Loucy (cell line): ENCODE measurements at regions not wholly inside any gene's neighbourhood (a gene's known extent, or its start where the extent isn't known, plus 50 kb on each side); places are given as distances from the start of the nearest gene placed in this dataset.

Experiments
- H2AFZ ChIP-seq: fragments of 200-600 bp; sonication (generic); 2 replicates; pipeline ENCODE4 v1.6.0; 2016; ENCODE audit warnings: antibody characterized with exemption, mild to moderate bottlenecking, low read length, moderate library complexity
- H3F3A ChIP-seq: fragments of 200-600 bp; 2 replicates; pipeline ENCODE4 v1.6.0; 2016; ENCODE audit warnings: antibody characterized with exemption, low read depth, mild to moderate bottlenecking
- H3K27me3 ChIP-seq: fragments of 200-600 bp; sonication (generic); 2 replicates; pipeline ENCODE4 v1.6.1; 2014; ENCODE audit warnings: low read length, mild to moderate bottlenecking; ENCODE audit not compliant: insufficient read depth, poor library complexity, severe bottlenecking
- H3K36me3 ChIP-seq: fragments of 200-600 bp; sonication (generic); 2 replicates; pipeline ENCODE4 v1.6.1; 2016; ENCODE audit warnings: low read length; ENCODE audit not compliant: insufficient read depth
- H3K4me1 ChIP-seq: fragments of 200-600 bp; sonication (generic); 2 replicates; pipeline ENCODE4 v1.5.1; 2014; ENCODE audit warnings: low read length, mild to moderate bottlenecking; ENCODE audit not compliant: insufficient read depth, poor library complexity, severe bottlenecking
- H3K4me2 ChIP-seq: fragments of 200-600 bp; sonication (generic); 2 replicates; pipeline ENCODE4 v1.6.0; 2014; ENCODE audit warnings: antibody characterized with exemption, low read length, low read depth, mild to moderate bottlenecking; ENCODE audit not compliant: poor library complexity, severe bottlenecking
- H3K4me3 ChIP-seq: fragments of 200-600 bp; sonication (generic); 2 replicates; pipeline ENCODE4 v1.5.1; 2014; ENCODE audit warnings: low read length, mild to moderate bottlenecking, mixed read lengths; ENCODE audit not compliant: poor library complexity, severe bottlenecking
- H3K79me2 ChIP-seq: fragments of 200-600 bp; sonication (generic); 2 replicates; pipeline ENCODE4 v1.6.1; 2014; ENCODE audit warnings: low read length; ENCODE audit not compliant: insufficient read depth
- H3K9ac ChIP-seq: fragments of 200-600 bp; sonication (generic); 2 replicates; pipeline ENCODE4 v1.6.0; 2014; ENCODE audit warnings: mild to moderate bottlenecking, low read depth, low read length, moderate library complexity; ENCODE audit not compliant: poor library complexity, severe bottlenecking
- H3K9me2 ChIP-seq: fragments of 200-600 bp; sonication (generic); replicated peaks from 2 replicates; pipeline ENCODE4 v1.6.1; 2016; ENCODE audit warnings: low read depth, low read length, mixed read lengths
- H3K9me3 ChIP-seq: fragments of 200-600 bp; sonication (generic); 2 replicates; pipeline ENCODE4 v1.6.1; 2014; ENCODE audit warnings: mild to moderate bottlenecking, antibody characterized with exemption, low read length, low read depth; ENCODE audit not compliant: insufficient read depth
- H4K20me1 ChIP-seq: fragments of 200-600 bp; sonication (generic); 2 replicates; pipeline ENCODE4 v1.6.0; 2014; ENCODE audit warnings: antibody characterized with exemption, low read length, mild to moderate bottlenecking; ENCODE audit not compliant: insufficient read depth, poor library complexity, severe bottlenecking
- EZH2phosphoT487 ChIP-seq: fragments of 200-600 bp; IDR thresholded peaks from 2 replicates; pipeline ENCODE4 v1.6.1; 2018; ENCODE audit warnings: antibody characterized with exemption, mild to moderate bottlenecking, moderate library complexity, borderline replicate concordance
- TF ChIP-seq, protein P1 (sequence below): fragments of 200-600 bp; sonication (generic); conservative IDR thresholded peaks from 2 replicates; pipeline ENCODE4 v1.5.1; 2014; ENCODE audit warnings: mild to moderate bottlenecking, antibody characterized with exemption, low read length

DNA sequence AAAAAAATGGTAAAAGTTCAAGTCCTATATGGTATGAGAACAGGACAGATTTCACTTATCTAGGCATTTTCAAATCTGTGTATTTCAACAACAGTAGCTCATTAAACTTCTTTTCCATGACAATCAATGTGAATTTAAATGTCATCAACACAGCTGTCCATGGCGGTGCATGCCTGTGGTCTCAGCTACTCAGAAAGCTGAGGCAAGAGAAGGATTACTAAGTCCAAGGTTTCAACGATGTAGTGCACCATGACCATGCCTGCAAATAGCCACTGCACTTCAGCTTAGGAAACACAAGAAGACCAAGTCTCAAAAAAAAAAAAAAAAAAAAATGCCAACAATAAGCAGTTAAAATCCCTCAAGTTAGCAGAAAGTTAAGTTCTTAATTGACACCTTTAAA is 214.6 kb downstream of the C12orf50 start:
- H3K9ac ChIP-seq: no peak overlapping the region
- H3K27me3 ChIP-seq: no peaks in the 10 kb centered on the region
- TF ChIP-seq EZH2phosphoT487: no peak
- TF ChIP-seq, protein P1, sequence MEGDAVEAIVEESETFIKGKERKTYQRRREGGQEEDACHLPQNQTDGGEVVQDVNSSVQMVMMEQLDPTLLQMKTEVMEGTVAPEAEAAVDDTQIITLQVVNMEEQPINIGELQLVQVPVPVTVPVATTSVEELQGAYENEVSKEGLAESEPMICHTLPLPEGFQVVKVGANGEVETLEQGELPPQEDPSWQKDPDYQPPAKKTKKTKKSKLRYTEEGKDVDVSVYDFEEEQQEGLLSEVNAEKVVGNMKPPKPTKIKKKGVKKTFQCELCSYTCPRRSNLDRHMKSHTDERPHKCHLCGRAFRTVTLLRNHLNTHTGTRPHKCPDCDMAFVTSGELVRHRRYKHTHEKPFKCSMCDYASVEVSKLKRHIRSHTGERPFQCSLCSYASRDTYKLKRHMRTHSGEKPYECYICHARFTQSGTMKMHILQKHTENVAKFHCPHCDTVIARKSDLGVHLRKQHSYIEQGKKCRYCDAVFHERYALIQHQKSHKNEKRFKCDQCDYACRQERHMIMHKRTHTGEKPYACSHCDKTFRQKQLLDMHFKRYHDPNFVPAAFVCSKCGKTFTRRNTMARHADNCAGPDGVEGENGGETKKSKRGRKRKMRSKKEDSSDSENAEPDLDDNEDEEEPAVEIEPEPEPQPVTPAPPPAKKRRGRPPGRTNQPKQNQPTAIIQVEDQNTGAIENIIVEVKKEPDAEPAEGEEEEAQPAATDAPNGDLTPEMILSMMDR: no peak
- H3K9me3 ChIP-seq: no peaks in the 10 kb centered on the region
- no peaks in the 10 kb centered on the region for H4K20me1 ChIP-seq
- H3K4me1 ChIP-seq: no peaks in the 10 kb centered on the region
- H2AFZ ChIP-seq: no peak overlapping the region
- H3K4me3 ChIP-seq: no peak overlapping the region
- H3K4me2 ChIP-seq: no peak overlapping the region
- no peaks in the 10 kb centered on the region for H3K79me2 ChIP-seq
- no peaks in the 10 kb centered on the region for H3F3A ChIP-seq
- H3K36me3 ChIP-seq: no peaks in the 10 kb centered on the region
- no peaks in the 10 kb centered on the region for H3K9me2 ChIP-seq

DNA sequence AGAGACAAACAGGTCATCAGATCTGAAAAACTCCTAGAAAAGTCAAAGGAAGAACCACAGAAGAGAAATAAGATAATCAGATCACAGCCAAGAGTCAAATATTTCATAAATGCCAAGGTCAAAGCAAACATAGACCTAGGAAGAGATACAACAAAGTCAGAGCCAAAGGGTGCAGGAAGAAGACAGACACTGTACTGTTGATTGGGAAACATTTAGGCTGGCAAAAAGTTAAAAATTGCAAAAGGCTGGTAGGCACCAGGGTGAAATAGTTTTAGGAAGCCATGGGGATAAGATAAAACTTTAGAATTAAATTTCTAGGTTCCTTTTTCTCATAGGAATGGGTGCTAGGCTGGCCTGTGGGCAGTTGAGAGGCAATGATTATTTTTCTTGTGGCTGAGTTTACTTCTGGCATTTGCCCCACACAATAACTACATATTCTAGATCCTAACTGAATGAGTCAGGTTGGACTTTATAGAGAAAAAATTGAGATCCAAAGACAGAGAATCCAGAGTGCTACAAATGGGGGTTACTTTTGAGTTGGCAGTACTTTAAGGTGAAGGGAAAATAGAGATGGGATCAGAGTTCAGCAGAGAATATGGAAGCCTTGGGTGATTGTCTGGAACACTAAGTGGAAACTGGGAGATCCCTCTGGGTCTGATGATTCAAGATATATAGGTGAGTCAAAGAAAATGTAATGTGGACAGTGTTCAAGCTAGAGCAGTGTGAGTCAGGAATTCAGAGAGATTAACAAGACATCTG is 215.5 kb downstream of the C12orf50 start:
- Histone ChIP-seq H3K9ac (no peak overlapping the region), H3K27me3 (no peaks in the 10 kb centered on the region), H2AFZ (no peak overlapping the region), H3K79me2 (no peaks in the 10 kb centered on the region), H3K9me2 (no peaks in the 10 kb centered on the region), H3K4me1 (no peaks in the 10 kb centered on the region), H3K4me3 (no peak overlapping the region), H3K4me2 (no peak overlapping the region), H3F3A (no peaks in the 10 kb centered on the region), H3K36me3 (no peaks in the 10 kb centered on the region), H3K9me3 (no peaks in the 10 kb centered on the region), H4K20me1 (no peaks in the 10 kb centered on the region)
- no peak for TF ChIP-seq EZH2phosphoT487

DNA sequence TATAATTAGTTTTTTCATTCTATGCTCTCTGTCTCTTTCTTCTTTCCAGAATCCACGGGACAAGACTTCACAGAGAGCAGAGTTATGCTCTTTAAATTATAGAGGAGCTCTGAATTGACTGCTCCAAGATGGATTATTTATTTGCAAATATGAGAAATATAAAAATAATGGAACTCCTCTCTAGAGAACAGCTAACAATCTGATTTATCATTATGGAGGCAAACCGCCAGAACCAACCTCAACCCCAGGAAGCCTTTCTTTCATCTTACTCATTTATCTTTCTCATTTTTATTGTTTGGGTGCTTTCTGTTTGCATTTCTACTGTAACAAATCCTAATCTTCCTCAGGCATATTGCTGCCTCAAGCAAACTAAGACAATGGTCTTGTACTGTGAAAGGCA is 216.5 kb downstream of the C12orf50 start:
- Histone ChIP-seq H3K79me2 (no peaks in the 10 kb centered on the region), H3K9me2 (no peaks in the 10 kb centered on the region), H3K4me2 (no peak overlapping the region), H3K36me3 (no peaks in the 10 kb centered on the region), H3K27me3 (no peaks in the 10 kb centered on the region), H4K20me1 (no peaks in the 10 kb centered on the region), H3K4me1 (no peaks in the 10 kb centered on the region), H3K4me3 (no peak overlapping the region), H3K9ac (no peak overlapping the region), H2AFZ (no peak overlapping the region), H3F3A (no peaks in the 10 kb centered on the region), H3K9me3 (no peaks in the 10 kb centered on the region)
- TF ChIP-seq, protein P1: no peak
- TF ChIP-seq EZH2phosphoT487: no peak

DNA sequence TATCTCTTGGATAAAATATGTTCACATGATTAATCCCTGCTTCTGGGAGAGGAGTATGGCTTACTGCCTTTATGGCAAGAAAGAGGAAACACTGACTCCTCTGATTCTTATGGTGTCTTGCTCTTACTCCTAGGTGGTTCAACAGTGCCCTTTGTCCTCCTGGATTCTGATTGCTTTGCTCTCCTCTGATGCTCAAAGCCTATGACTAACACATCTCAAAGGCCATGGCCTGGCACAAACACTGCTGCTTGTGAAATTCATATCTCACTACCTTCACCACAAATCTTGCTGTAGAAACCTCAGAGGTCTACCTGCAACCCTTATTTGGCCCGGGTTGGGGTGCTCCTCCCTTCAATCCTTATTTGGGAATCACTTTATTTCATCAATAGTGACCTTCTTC is 217.2 kb downstream of the C12orf50 start:
- no peaks in the 10 kb centered on the region for H3K9me3 ChIP-seq
- H3K4me2 ChIP-seq: no peak overlapping the region
- no peak for TF ChIP-seq EZH2phosphoT487
- TF ChIP-seq, protein P1: no peak
- H3K36me3 ChIP-seq: no peaks in the 10 kb centered on the region
- H4K20me1 ChIP-seq: no peaks in the 10 kb centered on the region
- H2AFZ ChIP-seq: no peak overlapping the region
- no peaks in the 10 kb centered on the region for H3K4me1 ChIP-seq
- no peak overlapping the region for H3K9ac ChIP-seq
- H3F3A ChIP-seq: no peaks in the 10 kb centered on the region
- H3K4me3 ChIP-seq: no peak overlapping the region
- H3K9me2 ChIP-seq: no peaks in the 10 kb centered on the region
- no peaks in the 10 kb centered on the region for H3K79me2 ChIP-seq
- no peaks in the 10 kb centered on the region for H3K27me3 ChIP-seq
